IMR-90 (cell line): ENCODE measurements at regions not wholly inside any gene's neighbourhood (a gene's known extent, or its start where the extent isn't known, plus 50 kb on each side); places are given as distances from the start of the nearest gene placed in this dataset.
A peak's percentile ranks its signal among the peaks of the same experiment; 100 is the strongest.

Experiments used
- ATAC-seq: fragments of 200-7000 bp; cut with Tn5 transposase; 2 replicates; pipeline ENCODE4 v1.9.1; 2020; ENCODE audit warnings: low read depth, mild to moderate bottlenecking, moderate library complexity
- BruUV-seq: library from RNA; stranded (reverse); fragments of 400-500 nt; replicated peaks from 2 replicates; lab custom pipeline; 2021; lab: Mats Ljungman, UMichigan
- CTCF ChIA-PET: fragments of 300-600 bp; formaldehyde crosslinking; extraction: SDS; loops from one replicate; lab custom pipeline; 2021; ENCODE audit warnings: antibody characterized with exemption; lab: Yijun Ruan, JAX
- POLR2A ChIA-PET: fragments of 300-600 bp; sonication (Branson Sonifier 250); formaldehyde crosslinking; loops from one replicate; lab custom pipeline; 2022; ENCODE audit warnings: antibody characterized with exemption; ENCODE audit not compliant: unreplicated experiment; lab: Charles Lee
- DNase-seq: peaks from one replicate; pipeline ENCODE4 v3.0.0; 2013
- H2AFZ ChIP-seq: replicated peaks from 2 replicates; pipeline ENCODE3; 2013; ENCODE audit warnings: low read length, mild to moderate bottlenecking; ENCODE audit not compliant: poor library complexity
- H2AK5ac ChIP-seq: 2 replicates; pipeline ENCODE4 v1.6.1; 2013; ENCODE audit warnings: low read depth, low read length, inconsistent platforms
- H2AK9ac ChIP-seq: replicated peaks from 2 replicates; pipeline ENCODE3; 2013; ENCODE audit warnings: mild to moderate bottlenecking, low read depth, low read length, moderate library complexity; ENCODE audit not compliant: poor library complexity
- H2BK120ac ChIP-seq: 2 replicates; pipeline ENCODE4 v1.6.1; 2013; ENCODE audit warnings: low read depth, low read length, inconsistent platforms
- H2BK15ac ChIP-seq: 3 replicates; pipeline ENCODE4 v1.6.1; 2013; ENCODE audit warnings: low read depth, low read length, inconsistent platforms
- H2BK20ac ChIP-seq: 2 replicates; pipeline ENCODE4 v1.6.1; 2013; ENCODE audit warnings: low read depth, mild to moderate bottlenecking, inconsistent platforms, low read length, moderate library complexity
- H2BK5ac ChIP-seq: 2 replicates; pipeline ENCODE4 v1.6.1; 2013; ENCODE audit warnings: mild to moderate bottlenecking, low read depth, low read length, inconsistent platforms; ENCODE audit not compliant: poor library complexity, severe bottlenecking
- H3K14ac ChIP-seq: replicated peaks from 2 replicates; pipeline ENCODE4 v1.6.1; 2013; ENCODE audit warnings: low read depth, low read length, inconsistent platforms
- H3K18ac ChIP-seq: 2 replicates; pipeline ENCODE4 v1.6.1; 2013; ENCODE audit warnings: low read depth, low read length, control low read depth
- H3K23ac ChIP-seq: 2 replicates; pipeline ENCODE4 v1.6.1; 2013; ENCODE audit warnings: low read depth, low read length, inconsistent platforms
- H3K27ac ChIP-seq: 2 replicates; pipeline ENCODE4 v1.5.1; 2013; ENCODE audit warnings: mild to moderate bottlenecking, control low read depth, low read length; ENCODE audit not compliant: insufficient read depth
- H3K27me3 ChIP-seq: 2 replicates; pipeline ENCODE4 v1.6.1; 2013; ENCODE audit warnings: low read length; ENCODE audit not compliant: control insufficient read depth, insufficient read depth
- H3K36me3 ChIP-seq: 2 replicates; pipeline ENCODE4 v1.6.1; 2013; ENCODE audit warnings: low read length, mixed read lengths; ENCODE audit not compliant: control insufficient read depth, insufficient read depth
- H3K4ac ChIP-seq: 2 replicates; pipeline ENCODE4 v1.6.1; 2013; ENCODE audit warnings: low read depth, low read length, inconsistent platforms
- H3K4me1 ChIP-seq: 2 replicates; pipeline ENCODE4 v1.6.1; 2013; ENCODE audit warnings: low read length, mixed read lengths; ENCODE audit not compliant: control insufficient read depth, insufficient read depth
- H3K4me2 ChIP-seq: 2 replicates; pipeline ENCODE4 v1.6.1; 2013; ENCODE audit warnings: low read depth, mild to moderate bottlenecking, control low read depth, low read length, moderate library complexity
- H3K4me3 ChIP-seq: 2 replicates; pipeline ENCODE4 v1.5.1; 2013; ENCODE audit warnings: low read depth, mild to moderate bottlenecking, control low read depth, low read length, moderate library complexity; ENCODE audit not compliant: insufficient read depth
- H3K56ac ChIP-seq: 2 replicates; pipeline ENCODE4 v1.6.1; 2013; ENCODE audit warnings: low read length, inconsistent platforms; ENCODE audit not compliant: insufficient read depth; ENCODE audit errors: extremely low read depth
- H3K79me1 ChIP-seq, 2 experiments: 2 replicates each; pipeline ENCODE4 v1.6.1; 2013; ENCODE audit warnings: low read length in 2 of 2, inconsistent platforms in 1 of 2, low read depth in 1 of 2
- H3K9ac ChIP-seq: 2 replicates; pipeline ENCODE4 v1.6.1; 2013; ENCODE audit warnings: low read depth, low read length, control low read depth
- H3K9me1 ChIP-seq: 2 replicates; pipeline ENCODE4 v1.6.1; 2013; ENCODE audit warnings: low read length, inconsistent platforms; ENCODE audit not compliant: insufficient read depth
- H3K9me3 ChIP-seq: 2 replicates; pipeline ENCODE4 v1.6.1; 2013; ENCODE audit warnings: low read length; ENCODE audit not compliant: control insufficient read depth, insufficient read depth
- H4K20me1 ChIP-seq: 2 replicates; pipeline ENCODE4 v1.6.1; 2013; ENCODE audit warnings: low read length, inconsistent platforms; ENCODE audit not compliant: insufficient read depth
- H4K5ac ChIP-seq: 2 replicates; pipeline ENCODE4 v1.6.1; 2013; ENCODE audit warnings: mild to moderate bottlenecking, low read depth, low read length, control low read depth
- H4K8ac ChIP-seq, 2 experiments: 2 replicates each; pipeline ENCODE4 v1.6.1; 2013; ENCODE audit warnings: low read depth in 2 of 2, low read length in 2 of 2, control low read depth in 1 of 2, inconsistent platforms in 1 of 2
- H4K91ac ChIP-seq: 2 replicates; pipeline ENCODE4 v1.6.1; 2013; ENCODE audit warnings: low read depth, low read length, inconsistent platforms; ENCODE audit not compliant: insufficient read depth
- CEBPB ChIP-seq: IDR thresholded peaks from 2 replicates; pipeline ENCODE4 v1.6.1; 2012; ENCODE audit warnings: low read depth, low read length, improper control_type of control experiment
- ELK1 ChIP-seq: fragments of 150-350 bp; IDR thresholded peaks from 2 replicates; pipeline ENCODE4 v1.6.1; 2016; ENCODE audit warnings: low read depth, mild to moderate bottlenecking, low read length, moderate library complexity, borderline replicate concordance
- FOS ChIP-seq: fragments of 150-350 bp; IDR thresholded peaks from 2 replicates; pipeline ENCODE4 v1.6.1; 2016; ENCODE audit warnings: low read depth, low read length
- RAD21 ChIP-seq: IDR thresholded peaks from 2 replicates; pipeline ENCODE4 v1.6.1; 2012; ENCODE audit warnings: low read length, improper control_type of control experiment
- RFX5 ChIP-seq: IDR thresholded peaks from 2 replicates; pipeline ENCODE4 v1.8.0; 2012; ENCODE audit warnings: low read depth, mild to moderate bottlenecking, low read length, moderate library complexity
- WGBS, 2 experiments: methylation state at CpG; one replicate each; pipeline versions ENCODE4 v1.1.5 to v1.1.7; 2013; ENCODE audit warnings: missing lambda C conversion rate in 2 of 2; ENCODE audit not compliant: insufficient read length in 1 of 2; ENCODE audit errors: extremely low coverage in 2 of 2; 5-methylcytosine and 5-hydroxymethylcytosine counted together
- dilution Hi-C: fragments of 300-500 bp; cut with HindIII; formaldehyde crosslinking; loops from one replicate; pipeline ENCODE4 v1.14.3; 2018; ENCODE audit warnings: low sequenced_read_pairs; ENCODE audit not compliant: unreplicated experiment
- in situ Hi-C: fragments of 300-500 bp; cut with MboI; formaldehyde crosslinking; loops from 3 replicates; pipeline ENCODE4 v1.14.3; 2019; ENCODE audit warnings: low sequenced_read_pairs, inconsistent platforms, mixed read lengths
- intact Hi-C: fragments of 100-400 bp; cut with micrococcal nuclease; formaldehyde crosslinking; loops from 2 replicates; pipeline ENCODE4 v1.10.0; 2022

GRCh38 chr13:74771964-74772363 lies 637.8 kb upstream of the KLF12 start:
- in situ Hi-C loops = no loop called here
- no peak overlapping the region for H2AK5ac ChIP-seq
- no peaks in the 10 kb centered on the region for H3K36me3 ChIP-seq
- no TSS peak for BruUV-seq
- peak overlapping the region; percentile 58 for H2BK120ac ChIP-seq
- H2AFZ ChIP-seq = no peak overlapping the region
- ChIA-PET POLR2A (no interaction called here), CTCF (no interaction called here)
- DNase-seq = peak; percentile 87
- H3K9me3 ChIP-seq = no peaks in the 10 kb centered on the region
- no peak overlapping the region for H4K91ac ChIP-seq
- dilution Hi-C loops = no loop called here
- H3K79me1 ChIP-seq = no peaks in the 10 kb centered on the region
- TF ChIP-seq CEBPB (peak; percentile 88), FOS (peak; percentile 39; the same call in 1 of the 2 replicates), ELK1 (no peak), RFX5 (no peak), RAD21 (no peak)
- H3K4ac ChIP-seq = peak overlapping the region; percentile 12; the same call in 1 of the 2 replicates
- H3K9ac ChIP-seq = no peak overlapping the region
- peak overlapping the region; percentile 41; the same call in 1 of the 2 replicates for H2BK20ac ChIP-seq
- H3K23ac ChIP-seq = no peak overlapping the region
- ATAC-seq = peak; percentile 74
- no peaks in the 10 kb centered on the region for H4K20me1 ChIP-seq
- H3K27me3 ChIP-seq = no peaks in the 10 kb centered on the region
- peak overlapping the region; percentile 78 for H2BK5ac ChIP-seq
- peak overlapping the region; percentile 42; the same call in 1 of the 2 replicates for H4K5ac ChIP-seq
- peak overlapping the region; percentile 64; the same call in 1 of the 2 replicates for H3K4me2 ChIP-seq
- H3K14ac ChIP-seq = no peak overlapping the region
- 0% methylated on average over 2 of the region's 3 CpGs; no CpG with 5 or more reads in 1 of the 2 experiments for WGBS, 2 experiments
- H2AK9ac ChIP-seq = no peak overlapping the region
- H3K4me1 ChIP-seq = peaks cover 11% of the 10 kb centered on the region
- H3K4me3 ChIP-seq = no peak overlapping the region
- peak overlapping the region; percentile 85; the same call in 1 of the 2 replicates for H3K18ac ChIP-seq
- no peaks in the 10 kb centered on the region for H3K9me1 ChIP-seq
- no peak overlapping the region for H3K56ac ChIP-seq
- intact Hi-C loops = loop anchor here (5.0 to 10.0 kb wide), 4 partner anchors 447 to 850 kb away; partner anchors contain the start of gene KLF12
- peak overlapping the region in 1 of 2 experiments; percentile 32; a peak in 2 of 4 replicates for H4K8ac ChIP-seq
- H3K27ac ChIP-seq = no peak overlapping the region
- no peak overlapping the region for H2BK15ac ChIP-seq
